Bronchial epithelial cell (primary cell): ENCODE measurements at regions not wholly inside any gene's neighbourhood (a gene's known extent, or its start where the extent isn't known, plus 50 kb on each side); places are given as distances from the start of the nearest gene placed in this dataset.

Experiments used
- DNase-seq: peaks from one replicate; pipeline ENCODE4 v3.0.0-alpha.2; 2010; ENCODE audit warnings: low read depth
- FAIRE-seq: peaks from 2 replicates; lab custom pipeline; 2011; peaks lifted over from hg19 to GRCh38; lab: Jason Lieb, UNC
- H3K27me3 ChIP-seq: 2 replicates; pipeline ENCODE4 v1.5.1; 2011; ENCODE audit warnings: low read length; ENCODE audit not compliant: control insufficient read depth, insufficient read depth
- H3K36me3 ChIP-seq: 2 replicates; pipeline ENCODE4 v1.5.1; 2011; ENCODE audit warnings: low read length; ENCODE audit not compliant: control insufficient read depth, insufficient read depth
- H3K4me3 ChIP-seq: 2 replicates; pipeline ENCODE4 v1.5.1; 2011; ENCODE audit warnings: mild to moderate bottlenecking, low read depth, low read length, control low read depth
- CTCF ChIP-seq: IDR thresholded peaks from 2 replicates; pipeline ENCODE4 v1.5.1; 2011; ENCODE audit warnings: mild to moderate bottlenecking, moderate library complexity, low read length, control low read depth, inconsistent platforms; ENCODE audit not compliant: insufficient read depth, severe bottlenecking

GRCh38 chr11:114811971-114812370 is 133.6 kb downstream of the NXPE2 start:
- Histone ChIP-seq H3K36me3 (no peaks in the 10 kb centered on the region), H3K27me3 (no peaks in the 10 kb centered on the region), H3K4me3 (no peak overlapping the region)
- no peak for TF ChIP-seq CTCF
- DNase-seq (no peak), FAIRE-seq (no peak)

GRCh38 chr11:114812733-114813132 is 134.4 kb downstream of the NXPE2 start:
- FAIRE-seq (no peak), DNase-seq (no peak)
- no peak overlapping the region for H3K4me3 ChIP-seq
- no peaks in the 10 kb centered on the region for H3K36me3 ChIP-seq
- no peaks in the 10 kb centered on the region for H3K27me3 ChIP-seq
- no peak for TF ChIP-seq CTCF

- no peak for TF ChIP-seq CTCF
- no peaks in the 10 kb centered on the region for H3K27me3 ChIP-seq
- DNase-seq (no peak), FAIRE-seq (no peak)
- H3K36me3 ChIP-seq, result no peaks in the 10 kb centered on the region
- H3K4me3 ChIP-seq, result no peak overlapping the region
Observed at GRCh38 chr11:114813189-114813718, 134.9 kb downstream of the NXPE2 start.

- no peak for TF ChIP-seq CTCF
- FAIRE-seq (no peak), DNase-seq (no peak)
- H3K4me3 ChIP-seq, result no peak overlapping the region
- H3K36me3 ChIP-seq, result no peaks in the 10 kb centered on the region
- no peaks in the 10 kb centered on the region for H3K27me3 ChIP-seq
Observed at GRCh38 chr11:114815176-114815575, 136.8 kb downstream of the NXPE2 start.

- TF ChIP-seq CTCF, result no peak
- DNase-seq, result no peak
- Histone ChIP-seq H3K27me3 (no peaks in the 10 kb centered on the region), H3K4me3 (no peak overlapping the region), H3K36me3 (no peaks in the 10 kb centered on the region)
- no peak for FAIRE-seq
Observed at GRCh38 chr11:114815761-114816160, 137.4 kb downstream of the NXPE2 start.

GRCh38 chr11:114816791-114817190 is 138.5 kb downstream of the NXPE2 start:
- no peak for FAIRE-seq
- DNase-seq, result no peak
- H3K27me3 ChIP-seq, result no peaks in the 10 kb centered on the region

More at GRCh38 chr11:114816791-114817190, 138.5 kb downstream of the NXPE2 start:
- Histone ChIP-seq H3K36me3 (no peaks in the 10 kb centered on the region), H3K4me3 (no peak overlapping the region)
- TF ChIP-seq CTCF, result no peak
